GM23338 (cell line): ENCODE measurements at regions not wholly inside any gene's neighbourhood (a gene's known extent, or its start where the extent isn't known, plus 50 kb on each side); places are given as distances from the start of the nearest gene placed in this dataset.

ENCODE experiments used
- ATAC-seq: fragments of 200-7000 bp; cut with Tn5 transposase; 3 replicates; pipeline ENCODE4 v1.9.1; 2020
- DNase-seq: peaks from one replicate; pipeline ENCODE4 v3.0.0-alpha.2; 2015; ENCODE audit warnings: low spot score
- H2AFZ ChIP-seq: fragments of 200-600 bp; sonication (generic); 2 replicates; pipeline ENCODE4 v1.8.0; 2016; ENCODE audit warnings: antibody characterized with exemption, mild to moderate bottlenecking, moderate library complexity
- H3F3A ChIP-seq: fragments of 200-600 bp; sonication (generic); replicated peaks from 2 replicates; pipeline ENCODE4 v1.8.0; 2017; ENCODE audit warnings: antibody characterized with exemption, mixed run types, low read depth
- H3K27ac ChIP-seq: fragments of 200-600 bp; sonication (generic); 2 replicates; pipeline ENCODE4 v1.6.1; 2016; ENCODE audit warnings: low read depth
- H3K27me3 ChIP-seq: fragments of 200-600 bp; sonication (generic); 2 replicates; pipeline ENCODE4 v1.8.0; 2016; ENCODE audit warnings: mild to moderate bottlenecking, mixed run types, moderate library complexity; ENCODE audit not compliant: insufficient read depth
- H3K36me3 ChIP-seq: fragments of 200-600 bp; sonication (generic); 2 replicates; pipeline ENCODE4 v1.8.0; 2016; ENCODE audit warnings: mild to moderate bottlenecking; ENCODE audit not compliant: insufficient read depth
- H3K4me1 ChIP-seq: fragments of 200-600 bp; sonication (generic); 2 replicates; pipeline ENCODE4 v1.8.0; 2016; ENCODE audit warnings: mild to moderate bottlenecking, moderate library complexity; ENCODE audit not compliant: insufficient read depth
- H3K4me2 ChIP-seq: fragments of 200-600 bp; sonication (generic); 2 replicates; pipeline ENCODE4 v1.7.1; 2017; ENCODE audit warnings: mixed run types
- H3K4me3 ChIP-seq: fragments of 200-600 bp; sonication (generic); 2 replicates; pipeline ENCODE4 v1.6.1; 2016; ENCODE audit warnings: mixed run types
- H3K79me2 ChIP-seq: fragments of 200-600 bp; sonication (generic); replicated peaks from 2 replicates; pipeline ENCODE4 v1.8.0; 2017; ENCODE audit warnings: mild to moderate bottlenecking; ENCODE audit not compliant: insufficient read depth
- H3K9me2 ChIP-seq: fragments of 200-600 bp; sonication (generic); 2 replicates; pipeline ENCODE4 v1.8.0; 2017; ENCODE audit not compliant: insufficient read depth
- H4K20me1 ChIP-seq: fragments of 200-600 bp; sonication (generic); replicated peaks from 2 replicates; pipeline ENCODE4 v1.8.0; 2017; ENCODE audit warnings: mild to moderate bottlenecking; ENCODE audit not compliant: insufficient read depth
- H3K27ac Mint-ChIP-seq: 2 replicates; pipeline ENCODE4 v1.8.0; 2020; ENCODE audit warnings: inconsistent platforms, mild to moderate bottlenecking, moderate library complexity, mixed read lengths
- H3K27me3 Mint-ChIP-seq: 3 replicates; pipeline ENCODE4 v1.8.0; 2022; ENCODE audit warnings: low read depth, mild to moderate bottlenecking, moderate library complexity, mixed read lengths, inconsistent platforms; ENCODE audit not compliant: insufficient read depth, poor library complexity
- H3K36me3 Mint-ChIP-seq: 3 replicates; pipeline ENCODE4 v1.8.0; 2021; ENCODE audit warnings: low read depth, mild to moderate bottlenecking, inconsistent platforms, moderate library complexity, mixed read lengths
- H3K4me1 Mint-ChIP-seq: 3 replicates; pipeline ENCODE4 v1.8.0; 2020; ENCODE audit warnings: mild to moderate bottlenecking, inconsistent platforms, mixed read lengths
- H3K4me3 Mint-ChIP-seq: 3 replicates; pipeline ENCODE4 v1.8.0; 2021; ENCODE audit warnings: moderate library complexity, mild to moderate bottlenecking, inconsistent platforms, mixed read lengths
- H3K9me3 Mint-ChIP-seq: 3 replicates; pipeline ENCODE4 v1.8.0; 2020; ENCODE audit warnings: moderate library complexity, mild to moderate bottlenecking, inconsistent platforms, mixed read lengths
- CTCF ChIP-seq, 2 experiments: fragments of 200-600 bp in 1 of 2; sonication (generic) in 1 of 2; conservative IDR thresholded peaks; 2 replicates each; pipeline versions ENCODE4 v1.5.1 to v1.6.1; 2016 to 2017; ENCODE audit warnings: antibody characterized with exemption in 2 of 2, low read depth in 2 of 2, mild to moderate bottlenecking in 2 of 2, moderate library complexity in 1 of 2
- POLR2AphosphoS5 ChIP-seq: IDR thresholded peaks from 2 replicates; pipeline ENCODE4 v1.6.1; 2016; ENCODE audit warnings: antibody characterized with exemption, low read depth
- STAT1 ChIP-seq: IDR thresholded peaks from one replicate; pipeline ENCODE4 v1.6.1; 2016; ENCODE audit warnings: antibody characterized with exemption; ENCODE audit not compliant: unreplicated experiment
- ZNF331 ChIP-seq: fragments of 250-450 bp; sonication (Bioruptor Pico); IDR thresholded peaks from 2 replicates; pipeline ENCODE4 v1.5.0; 2020; ENCODE audit warnings: low read depth, mild to moderate bottlenecking, moderate library complexity
- ZNF462 ChIP-seq: fragments of 250-450 bp; sonication (Bioruptor Pico); IDR thresholded peaks from 2 replicates; pipeline ENCODE4 v1.5.0; 2020; ENCODE audit warnings: mild to moderate bottlenecking, moderate library complexity

DNA sequence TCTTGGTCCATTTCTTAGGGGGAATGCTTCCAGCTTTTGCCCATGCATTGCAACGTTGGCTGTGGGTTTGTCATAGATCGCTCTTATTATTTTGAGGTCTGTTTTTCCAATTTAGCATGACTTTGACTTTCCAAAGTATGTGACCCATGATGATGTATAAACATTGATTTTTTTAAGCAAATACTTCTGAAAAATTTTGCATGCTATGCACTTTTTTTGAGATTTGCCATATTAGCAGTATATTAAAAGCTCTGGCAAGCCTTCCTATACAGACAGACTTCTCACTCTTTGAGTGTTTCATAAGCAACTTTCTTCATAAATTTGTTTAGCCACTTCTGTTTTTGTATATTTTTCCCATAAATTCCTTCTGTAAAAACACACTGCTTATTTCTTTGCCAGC is 746.4 kb upstream of the LCORL start (continued):
- TF ChIP-seq ZNF462 (CRISPR knock-in tag): no peak
- no peak for TF ChIP-seq CTCF (conservative IDR thresholded peaks at IDR 0.05; ENCODE audit: low read depth in 2 of 2)
- TF ChIP-seq STAT1: no peak

- H3K27me3 ChIP-seq: no peaks in the 10 kb centered on the region
- no peak overlapping the region for H3K4me3 ChIP-seq
- no peaks in the 10 kb centered on the region for H3F3A ChIP-seq
- Mint-ChIP-seq H3K36me3 (no peaks in the 10 kb centered on the region), H3K27me3 (no peaks in the 10 kb centered on the region), H3K4me1 (peaks cover 7% of the 10 kb centered on the region; the same call in 2 of the 3 replicates), H3K4me3 (no peak overlapping the region), H3K27ac (no peak overlapping the region), H3K9me3 (no peaks in the 10 kb centered on the region)
- peaks cover 16% of the 10 kb centered on the region for H3K9me2 ChIP-seq
- no peaks in the 10 kb centered on the region for H3K4me1 ChIP-seq
- no peak for TF ChIP-seq ZNF331
- no peak for TF ChIP-seq POLR2AphosphoS5
- no peak overlapping the region for H3K4me2 ChIP-seq
- no peak for DNase-seq
- ATAC-seq: no peak
- no peaks in the 10 kb centered on the region for H4K20me1 ChIP-seq
- H3K79me2 ChIP-seq: no peaks in the 10 kb centered on the region
- no peaks in the 10 kb centered on the region for H3K36me3 ChIP-seq
- no peak overlapping the region for H2AFZ ChIP-seq
- no peak overlapping the region for H3K27ac ChIP-seq
Measured at GRCh38 chr4:18756671-18757070, 735.1 kb upstream of the LCORL start.
